Ramos (cell line): ENCODE measurements at regions not wholly inside any gene's neighbourhood (a gene's known extent, or its start where the extent isn't known, plus 50 kb on each side); places are given as distances from the start of the nearest gene placed in this dataset.
"Not testable (repeated sequence)": the region's sequence is repeated elsewhere in the genome, so short reads cannot be mapped to it uniquely, and the experiment has no call there.

Source experiments
- in situ Hi-C: fragments of 300-500 bp; cut with MboI; formaldehyde crosslinking; loops from one replicate; pipeline ENCODE4 v1.14.3; 2022; ENCODE audit warnings: low sequenced_read_pairs; ENCODE audit not compliant: unreplicated experiment

- in situ Hi-C loops, result no loop called here
Observed at GRCh38 chr21:23093259-23093658, 2095.1 kb downstream of the NCAM2 start.

- in situ Hi-C loops, result no loop called here
Observed at GRCh38 chr21:23099185-23099584, 2101.0 kb downstream of the NCAM2 start.

GRCh38 chr21:23101111-23101510 is 2102.9 kb downstream of the NCAM2 start:
- in situ Hi-C loops, result no loop called here

- in situ Hi-C loops, result no loop called here
Observed at GRCh38 chr21:23108533-23108932, 2110.3 kb downstream of the NCAM2 start.

- in situ Hi-C loops, result no loop called here
Observed at GRCh38 chr21:23111070-23111600, 2112.9 kb downstream of the NCAM2 start.

- in situ Hi-C loops, result no loop called here
Observed at GRCh38 chr21:23119491-23119890, 2121.3 kb downstream of the NCAM2 start.

- in situ Hi-C loops, result no loop called here
Observed at GRCh38 chr21:23127973-23128372, 2129.8 kb downstream of the NCAM2 start.

GRCh38 chr21:23130308-23130707 is 2132.1 kb downstream of the NCAM2 start:
- in situ Hi-C loops, result no loop called here

GRCh38 chr21:23131177-23131576 is 2133.0 kb downstream of the NCAM2 start:
- in situ Hi-C loops, result no loop called here

GRCh38 chr21:23138797-23139196 is 2140.6 kb downstream of the NCAM2 start:
- in situ Hi-C loops, result no loop called here

- in situ Hi-C loops, result no loop called here
Observed at GRCh38 chr21:23152130-23152529, 2153.9 kb downstream of the NCAM2 start.

- in situ Hi-C loops, result not testable (repeated sequence)
Observed at GRCh38 chr21:23153842-23154241, 2155.6 kb downstream of the NCAM2 start.

GRCh38 chr21:23155281-23155680 is 2157.1 kb downstream of the NCAM2 start:
- in situ Hi-C loops, result no loop called here

GRCh38 chr21:23160914-23161313 is 2162.7 kb downstream of the NCAM2 start:
- in situ Hi-C loops, result no loop called here

- in situ Hi-C loops, result no loop called here
Observed at GRCh38 chr21:23162198-23162946, 2164.2 kb downstream of the NCAM2 start.
